GM19035 (cell line): ENCODE measurements at regions not wholly inside any gene's neighbourhood (a gene's known extent, or its start where the extent isn't known, plus 50 kb on each side); places are given as distances from the start of the nearest gene placed in this dataset.

Experiments used
- ATAC-seq: cut with Tn5 transposase; IDR thresholded peaks from one replicate; pipeline ENCODE4 v1.9.1; 2021; ENCODE audit not compliant: unreplicated experiment

DNA sequence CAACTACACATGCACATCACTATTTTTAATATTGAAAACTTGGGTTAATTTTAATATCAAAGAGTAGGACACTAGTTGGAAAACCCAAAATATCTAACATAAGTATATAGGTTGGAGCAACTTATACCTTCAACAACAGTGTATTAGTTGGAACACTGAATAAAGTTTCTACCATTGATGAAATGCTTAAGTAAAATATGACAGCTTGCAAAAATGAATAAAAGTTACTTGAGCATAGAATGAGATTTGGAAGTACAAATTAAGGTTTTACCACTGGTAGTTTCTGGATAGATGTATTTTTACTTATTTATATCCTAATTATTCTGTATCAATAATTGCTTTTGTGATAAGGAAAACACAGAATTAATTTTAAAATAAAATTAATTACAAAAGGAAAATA, 1079.6 kb downstream of the ADGRL3 start:
- ATAC-seq, result no peak

DNA sequence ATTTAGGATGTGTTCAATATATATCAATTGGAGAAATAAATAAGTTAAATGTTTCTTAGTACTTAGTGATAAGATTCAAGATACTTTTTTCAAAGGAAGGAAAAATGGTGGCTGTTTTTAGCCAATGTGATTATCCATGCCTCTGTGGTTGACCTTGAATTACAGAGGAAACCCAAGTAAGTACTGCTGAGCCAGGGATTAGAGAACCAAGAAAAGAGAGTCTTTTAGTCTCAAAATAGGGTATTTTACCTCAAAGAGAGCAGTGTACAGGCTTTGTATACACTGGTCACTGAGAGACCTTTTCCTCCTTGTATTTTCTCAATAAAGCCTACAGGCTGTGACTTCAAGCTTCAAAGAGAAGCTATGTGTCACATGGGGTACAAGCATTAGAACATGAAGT, 1075.3 kb downstream of the ADGRL3 start:
- no peak for ATAC-seq

DNA sequence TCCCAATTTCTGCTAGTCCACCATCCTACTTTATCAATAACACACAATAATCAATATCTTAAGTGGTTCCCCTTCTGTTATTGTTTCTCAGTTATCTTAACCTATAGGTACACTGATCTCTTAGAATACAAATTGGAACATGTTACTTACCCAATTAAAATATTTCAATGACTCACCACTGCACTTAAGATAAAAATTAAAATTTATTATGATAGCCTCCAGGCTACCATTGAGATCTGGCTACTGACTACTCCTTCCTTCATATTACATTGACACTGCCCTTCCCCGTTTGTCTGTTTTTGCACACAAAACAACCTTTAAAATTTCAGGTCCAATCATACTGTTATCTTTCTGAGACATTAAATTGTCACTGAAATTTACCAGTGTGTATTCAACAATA, 1074.7 kb downstream of the ADGRL3 start:
- no peak for ATAC-seq

DNA sequence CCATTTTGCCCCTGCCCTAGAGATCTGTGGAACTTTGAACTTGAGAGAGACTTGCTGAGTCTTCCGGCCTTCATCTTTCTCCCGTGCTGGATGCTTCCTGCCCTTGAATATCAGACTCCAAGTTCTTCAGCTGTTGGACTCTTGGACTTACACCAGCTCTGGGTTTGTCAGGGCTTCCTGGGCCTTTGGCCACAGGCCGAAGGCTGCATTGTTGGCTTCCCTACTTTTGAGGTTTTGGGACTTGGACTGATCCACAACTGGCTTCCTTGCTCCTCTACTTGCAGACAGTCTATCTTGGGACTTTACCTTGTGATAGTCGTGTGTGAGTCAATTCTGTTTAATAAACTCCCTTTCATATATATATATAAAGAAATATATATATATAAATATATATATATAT, 1071.0 kb downstream of the ADGRL3 start:
- ATAC-seq, result no peak

DNA sequence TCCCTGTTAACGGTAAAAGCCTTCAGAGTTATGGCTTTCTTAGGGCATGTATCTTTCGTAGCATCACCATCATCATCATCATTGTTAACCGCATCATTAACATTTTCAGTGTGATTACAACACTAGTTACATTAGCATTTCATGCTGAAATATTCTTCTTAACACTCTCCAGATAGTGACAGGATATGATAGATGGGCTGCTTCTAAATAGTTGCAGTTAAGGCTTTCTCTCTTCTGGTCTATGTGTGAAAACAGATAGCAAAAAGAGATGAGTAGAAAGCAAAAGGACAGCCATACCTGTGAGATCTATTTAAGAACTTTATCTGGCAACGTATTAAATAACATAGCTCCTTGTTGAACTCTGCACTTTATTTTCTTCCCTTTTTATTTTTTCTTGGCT, 1069.8 kb downstream of the ADGRL3 start:
- no peak for ATAC-seq

DNA sequence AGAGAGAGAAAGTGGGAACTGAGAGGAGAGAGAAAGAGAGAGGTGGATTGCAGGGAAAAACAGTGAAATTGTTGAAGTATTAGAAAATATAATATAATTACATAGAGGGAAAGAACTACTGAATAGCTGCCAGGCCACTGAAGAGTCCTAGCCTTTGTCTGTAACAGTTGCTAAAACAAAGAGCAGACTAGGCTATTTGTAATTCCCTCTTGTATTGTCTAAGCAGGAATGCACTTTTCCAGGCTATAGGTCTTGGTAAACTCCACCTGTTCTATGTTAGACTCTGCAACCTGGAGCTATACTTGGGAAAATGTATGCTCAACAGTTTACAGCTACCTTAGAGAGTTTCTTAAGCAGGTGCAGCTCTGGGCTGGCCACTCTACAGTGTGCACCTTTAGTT, 1063.3 kb downstream of the ADGRL3 start:
- ATAC-seq, result no peak

DNA sequence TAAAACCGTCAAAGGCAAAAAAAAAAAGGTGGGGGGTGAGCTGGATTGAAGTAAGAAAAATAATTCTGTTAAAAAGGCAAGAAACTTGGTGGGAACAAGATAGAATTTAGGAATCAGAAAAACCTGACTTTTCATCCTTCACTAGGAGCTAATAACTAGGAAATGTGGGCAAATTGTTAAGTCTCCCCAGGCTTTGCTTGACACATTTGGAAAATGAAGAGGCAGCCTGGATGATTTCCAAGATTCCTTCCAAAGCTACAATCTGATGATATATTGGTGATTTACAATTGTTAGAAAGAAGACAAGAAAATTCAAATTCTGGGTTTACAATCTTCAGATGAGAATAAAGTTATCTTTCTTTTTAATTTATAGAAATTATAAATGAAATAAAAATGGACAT, 1062.5 kb downstream of the ADGRL3 start:
- no peak for ATAC-seq

DNA sequence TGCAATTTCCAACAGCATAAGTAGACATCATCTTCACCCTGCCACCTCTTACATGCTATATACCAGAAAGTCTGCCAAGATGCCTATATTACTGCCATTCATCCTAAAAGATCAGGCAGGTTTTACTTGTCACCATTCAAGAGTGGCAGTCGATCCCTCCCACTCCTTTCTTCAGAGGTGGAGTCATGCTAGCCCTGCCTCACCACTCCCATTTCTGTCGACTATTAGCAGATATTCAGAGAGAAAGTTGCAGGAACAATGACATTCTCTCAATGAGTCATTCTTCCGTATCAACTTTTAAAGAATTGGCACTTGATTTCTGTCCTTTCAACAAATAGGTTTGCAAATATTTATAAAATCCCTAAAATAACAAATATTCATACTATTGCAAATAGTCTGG, 1060.1 kb downstream of the ADGRL3 start:
- no peak for ATAC-seq

DNA sequence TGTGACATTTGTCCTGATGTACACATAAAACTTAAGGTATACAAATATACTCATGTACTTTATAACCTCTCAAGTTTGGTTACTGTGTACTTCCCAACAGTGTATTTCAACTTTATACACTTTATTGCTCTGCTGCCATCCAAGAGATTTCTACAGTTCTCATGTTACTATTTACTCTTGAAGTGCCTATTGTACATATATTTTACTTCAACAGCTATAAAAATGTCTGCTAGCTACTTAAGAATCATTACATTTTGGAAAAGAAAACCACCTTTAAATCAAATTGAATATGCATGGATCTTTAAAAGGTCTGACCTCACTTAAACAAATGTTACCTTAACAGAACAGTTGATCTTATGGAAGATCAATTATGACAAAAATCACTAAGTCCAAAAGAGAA, 1056.4 kb downstream of the ADGRL3 start:
- no peak for ATAC-seq

DNA sequence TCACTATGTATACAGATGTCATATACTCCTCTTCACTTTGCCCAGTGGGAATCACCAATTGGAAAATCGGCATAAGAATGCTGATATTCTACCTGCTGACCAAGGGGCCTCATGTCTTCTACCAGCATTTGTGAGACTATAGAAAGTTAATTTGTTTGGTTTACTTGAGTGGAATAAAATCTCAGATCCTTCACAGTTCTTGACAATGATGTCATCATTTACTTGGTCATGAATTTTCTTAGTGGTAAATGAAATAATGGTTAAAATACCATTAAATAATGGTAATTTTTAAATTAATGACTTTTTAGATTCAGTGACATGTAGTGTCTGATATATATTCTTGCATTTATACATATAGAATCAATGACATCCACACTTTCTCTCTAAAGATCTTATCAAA, 1052.6 kb downstream of the ADGRL3 start:
- ATAC-seq, result no peak

DNA sequence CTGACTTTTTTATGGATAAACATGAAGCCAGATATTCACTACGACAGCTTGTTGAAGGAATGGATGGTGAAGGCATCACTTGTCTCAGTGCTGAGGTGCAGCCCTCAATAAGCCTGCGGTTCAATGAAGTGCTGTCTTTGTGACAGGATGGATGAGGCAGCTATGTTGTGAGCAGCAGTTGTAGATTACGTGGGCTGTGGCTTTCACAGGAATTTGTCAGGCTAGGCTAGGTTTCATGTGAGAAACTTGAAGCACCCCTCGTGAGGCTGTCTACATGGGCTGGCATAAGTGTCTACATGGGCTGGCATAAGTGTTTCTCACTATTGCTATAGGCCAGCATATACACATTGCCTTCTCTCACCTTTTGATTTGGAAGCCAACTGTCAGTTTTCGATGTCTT, 1050.0 kb downstream of the ADGRL3 start:
- ATAC-seq, result no peak

DNA sequence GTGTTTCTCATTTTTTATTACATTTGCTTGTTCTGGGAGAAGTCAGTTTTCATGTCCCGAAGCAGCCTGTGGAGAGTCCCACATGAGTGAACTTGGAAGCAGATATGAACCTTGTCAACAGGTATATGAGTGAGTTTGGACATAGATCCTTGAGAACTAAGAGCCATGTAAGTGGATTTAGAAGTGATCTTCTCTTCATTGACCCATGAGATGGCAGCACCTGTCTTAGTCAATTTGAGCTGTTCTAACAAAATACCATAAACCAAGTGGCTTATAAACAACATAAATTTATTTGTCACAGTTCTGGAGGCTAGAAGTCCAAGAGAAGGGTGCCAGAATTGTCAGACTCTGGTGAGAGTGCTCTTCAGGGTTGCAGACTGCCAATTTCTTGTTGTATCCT, 1043.8 kb downstream of the ADGRL3 start:
- ATAC-seq, result no peak

DNA sequence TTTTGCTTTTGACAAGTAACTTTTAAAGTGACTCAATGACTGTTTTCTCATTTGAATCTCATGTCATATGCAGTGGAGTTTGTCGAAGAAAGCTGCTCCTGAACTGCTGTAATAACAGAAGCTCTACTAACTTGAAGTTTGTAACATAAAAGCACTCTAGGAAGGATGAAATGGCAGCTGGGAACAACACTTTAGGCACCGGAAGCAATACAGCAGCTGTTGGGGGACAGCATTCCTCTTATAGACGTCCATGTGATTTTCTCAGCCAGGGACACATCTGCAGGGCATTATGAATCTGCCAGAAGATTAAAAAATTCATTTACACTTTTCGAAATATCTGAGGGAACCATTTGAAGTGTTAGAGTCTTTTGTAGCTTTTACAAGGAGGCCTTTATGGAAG, 1035.8 kb downstream of the ADGRL3 start:
- ATAC-seq, result no peak

DNA sequence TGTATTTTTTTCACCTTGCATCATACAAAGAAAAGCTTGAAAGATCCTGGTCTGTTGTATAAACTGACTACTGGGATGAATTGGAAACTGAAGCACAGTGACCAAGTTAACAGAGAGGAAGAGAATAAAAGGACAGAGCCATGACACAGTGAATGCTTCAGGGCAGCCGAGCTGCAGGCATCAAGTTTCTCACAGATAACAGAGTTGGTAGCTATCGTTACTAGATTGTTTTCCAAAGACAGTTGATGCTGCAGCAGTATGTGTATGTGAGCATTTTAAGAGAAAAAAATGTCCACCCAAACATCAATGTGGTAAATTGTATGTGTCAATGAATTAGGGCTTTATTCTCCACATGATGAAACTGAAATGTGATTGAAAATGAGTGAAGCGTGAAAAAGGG, 1032.7 kb downstream of the ADGRL3 start:
- no peak for ATAC-seq

DNA sequence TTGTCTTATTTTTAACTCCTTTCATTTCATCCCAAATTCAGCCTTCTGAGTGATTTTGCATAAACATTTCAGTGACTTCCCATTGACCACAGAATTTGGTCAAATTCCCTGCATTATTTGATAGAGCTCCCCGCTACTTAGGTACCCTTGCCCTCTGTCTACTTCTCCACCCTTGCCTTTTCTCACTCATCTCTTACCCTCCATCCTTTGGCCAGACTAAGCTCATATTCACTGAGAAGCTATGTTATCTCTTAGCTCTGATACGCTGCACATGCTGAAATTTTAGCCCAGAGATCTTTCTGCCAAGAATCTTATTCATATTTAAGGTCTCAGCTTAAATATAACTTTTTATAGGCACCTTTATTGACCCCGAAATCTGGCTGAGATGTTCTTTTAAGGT, 1031.9 kb downstream of the ADGRL3 start:
- ATAC-seq, result no peak

DNA sequence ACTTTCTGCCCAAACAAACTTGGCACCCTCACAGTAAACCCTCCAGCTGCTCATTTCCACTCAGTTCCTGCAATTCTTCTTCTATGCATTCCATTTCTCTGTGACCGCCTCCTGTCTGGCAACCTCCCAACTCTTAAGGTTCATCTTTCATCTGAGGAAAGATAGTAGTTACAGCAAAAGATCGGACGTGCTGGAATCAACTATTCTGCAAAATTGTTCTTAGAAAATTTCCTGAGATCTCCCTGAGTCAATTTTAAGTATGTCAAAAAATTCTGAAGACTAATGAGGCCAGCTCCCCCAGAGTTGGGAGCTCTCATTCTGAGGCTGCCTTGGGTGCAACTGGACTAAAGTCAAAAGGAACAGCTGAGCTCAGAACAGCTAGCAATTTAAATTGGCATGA, 1026.0 kb downstream of the ADGRL3 start:
- ATAC-seq, result no peak

DNA sequence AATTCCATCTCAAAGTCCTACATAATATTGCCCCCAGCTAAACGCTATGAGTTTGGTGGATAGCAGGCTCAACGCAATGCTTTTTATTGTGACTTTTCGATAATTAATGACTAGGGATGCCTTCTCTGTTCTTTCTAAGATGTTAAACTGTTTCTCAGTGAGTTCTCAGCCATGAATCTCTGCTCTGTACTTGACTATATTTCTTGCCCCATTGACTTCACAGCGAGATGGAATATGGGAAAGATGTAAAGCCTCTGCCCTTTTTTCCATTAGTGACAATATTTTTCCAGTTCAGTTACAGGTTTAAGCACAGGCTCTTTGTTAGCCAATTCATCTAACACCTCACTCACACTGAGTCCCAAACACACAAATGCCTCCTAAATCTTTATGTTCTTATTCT, 1022.0 kb downstream of the ADGRL3 start:
- ATAC-seq, result no peak

DNA sequence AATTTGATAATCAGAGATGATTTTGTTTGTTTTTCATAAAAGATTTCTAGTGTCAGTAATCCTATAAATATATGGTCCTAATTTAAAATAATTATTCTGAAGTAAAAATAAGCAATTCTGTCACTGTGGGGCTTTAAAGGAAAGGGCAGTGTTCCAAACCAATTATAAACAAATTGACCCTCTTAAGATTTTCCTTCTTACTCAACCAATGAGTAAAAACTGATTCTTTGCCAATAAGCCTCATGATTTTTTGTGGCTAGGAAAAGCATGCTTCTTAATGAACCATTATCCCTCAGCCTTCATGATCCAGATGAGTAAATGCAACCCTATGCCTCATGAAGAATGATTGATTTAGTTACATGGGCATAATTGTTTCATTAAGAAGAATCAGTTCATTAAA, 1010.4 kb downstream of the ADGRL3 start:
- ATAC-seq, result no peak

DNA sequence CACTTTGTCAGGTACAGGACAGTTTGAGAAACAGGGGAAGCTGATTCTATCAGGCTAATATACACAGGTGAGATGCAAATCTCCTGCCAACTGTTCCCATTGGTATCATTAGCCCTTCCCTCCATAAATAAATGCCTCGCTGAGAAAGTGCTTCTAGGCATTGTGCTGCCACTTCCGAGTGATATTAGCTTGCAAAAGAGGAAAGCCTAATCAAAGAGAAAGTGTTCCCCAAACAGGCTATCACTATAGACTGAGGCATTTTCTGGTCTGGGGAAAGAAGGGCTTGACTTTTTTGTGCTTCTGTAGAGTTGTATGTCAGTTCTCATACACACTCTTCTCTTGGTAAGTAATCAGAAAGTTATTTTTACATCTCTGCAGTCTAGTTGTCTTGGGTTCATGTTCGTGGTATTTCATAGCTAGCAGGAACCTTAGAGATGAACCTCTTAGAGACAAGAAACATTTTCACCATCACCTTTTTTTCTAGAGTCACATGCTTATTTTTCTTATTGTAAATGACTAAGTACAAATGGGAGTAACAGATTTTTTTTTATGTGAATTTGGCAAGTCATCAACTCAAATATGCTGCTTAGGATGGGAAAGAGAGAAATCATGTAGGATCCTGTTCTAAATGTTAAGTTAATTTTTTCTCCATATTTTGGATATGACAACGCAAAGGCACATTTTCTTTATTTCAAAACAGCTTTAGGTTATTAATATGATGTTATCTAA, 1009.8 kb downstream of the ADGRL3 start:
- no peak for ATAC-seq

DNA sequence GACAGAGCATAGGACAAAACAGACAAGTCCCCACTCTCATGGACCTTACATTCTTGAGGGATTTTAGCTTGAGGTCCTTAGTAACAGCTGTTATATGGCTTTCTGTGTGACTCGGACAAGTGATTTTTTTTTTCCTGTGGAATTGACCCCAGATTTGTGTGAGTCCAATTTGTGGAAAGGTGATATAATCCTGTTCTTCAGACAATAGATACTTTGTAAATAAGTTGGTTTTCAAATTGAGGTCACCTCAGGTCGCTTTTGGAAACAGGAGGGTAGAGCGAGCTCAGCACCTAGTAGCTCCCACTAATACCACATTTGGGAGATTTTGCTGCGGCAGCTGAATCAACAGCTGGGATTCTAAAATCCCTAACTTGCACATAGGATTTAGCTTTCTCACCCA, 1008.8 kb downstream of the ADGRL3 start:
- no peak for ATAC-seq

DNA sequence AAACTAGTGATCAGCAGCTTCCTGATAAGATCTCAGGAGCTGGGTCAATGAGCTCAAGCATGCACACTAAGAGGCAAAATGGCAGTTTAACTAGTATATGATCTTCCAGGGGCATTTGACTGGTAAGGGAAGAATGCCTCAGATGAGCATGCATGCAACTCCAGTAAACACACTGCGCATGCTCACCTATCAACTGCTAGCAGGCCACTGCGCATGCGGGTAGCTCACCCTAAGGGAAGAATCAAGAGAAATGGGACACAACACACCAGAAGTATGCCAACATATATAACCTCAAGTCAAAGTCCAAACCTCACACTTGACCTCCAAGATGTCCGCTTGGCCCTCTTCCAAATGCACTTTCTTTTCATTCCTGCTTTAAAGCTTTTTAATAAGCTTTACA, 1004.0 kb downstream of the ADGRL3 start:
- no peak for ATAC-seq

DNA sequence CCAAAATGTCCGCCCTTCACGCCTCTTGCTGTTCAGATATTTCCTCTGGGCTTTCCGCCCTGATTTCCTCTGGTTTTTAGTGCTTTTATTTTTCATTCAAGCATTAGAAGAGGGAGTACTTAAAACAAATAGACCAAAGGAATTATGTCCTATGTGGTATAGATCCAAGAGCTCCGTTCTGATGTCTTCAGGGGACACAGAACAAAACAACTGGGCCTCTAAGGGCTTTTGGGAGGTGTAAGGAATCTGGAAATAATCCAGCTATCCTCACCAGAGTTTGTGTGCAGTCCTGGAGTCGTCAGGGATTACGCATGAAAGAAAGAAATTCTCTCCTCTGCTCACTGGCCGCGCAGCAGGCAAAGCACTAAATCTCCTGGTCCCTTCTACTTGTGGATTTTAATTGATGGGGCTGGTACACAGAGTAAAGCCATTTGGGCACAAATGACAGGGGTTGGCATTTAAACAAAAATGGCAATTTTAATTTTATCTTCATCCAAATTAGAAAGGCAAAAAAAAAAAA, 999.2 kb downstream of the ADGRL3 start:
- no peak for ATAC-seq

DNA sequence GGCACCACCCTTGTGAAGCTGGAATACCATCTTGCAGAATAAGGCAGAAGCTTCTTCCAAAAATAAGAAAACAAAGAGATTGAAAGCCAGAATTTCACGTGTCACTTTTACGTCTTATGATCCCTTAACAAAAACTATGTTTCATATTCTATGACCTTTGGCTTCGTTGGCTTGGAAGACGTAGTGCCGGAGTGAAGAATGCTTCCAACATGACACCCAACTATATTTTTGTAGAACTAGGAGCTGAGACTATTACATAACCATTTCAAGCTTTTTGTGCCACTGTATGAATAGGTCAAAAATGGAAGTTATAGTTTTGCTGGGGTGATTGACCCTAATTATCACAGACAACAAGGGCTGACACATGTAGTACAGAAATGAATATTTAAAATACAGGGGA, 996.2 kb downstream of the ADGRL3 start:
- no peak for ATAC-seq
